HG03342 (cell line): ENCODE measurements at regions not wholly inside any gene's neighbourhood (a gene's known extent, or its start where the extent isn't known, plus 50 kb on each side); places are given as distances from the start of the nearest gene placed in this dataset.

Experiments used
- ATAC-seq: cut with Tn5 transposase; IDR thresholded peaks from one replicate; pipeline ENCODE4 v1.9.1; 2021; ENCODE audit warnings: mild to moderate bottlenecking, moderate library complexity; ENCODE audit not compliant: unreplicated experiment

GRCh38 chr10:16348891-16349290, 87.9 kb upstream of the PTER start:
- no peak for ATAC-seq

- no peak for ATAC-seq
Observed at GRCh38 chr10:16352146-16352545, 84.7 kb upstream of the PTER start.

GRCh38 chr10:16360001-16360400, 76.8 kb upstream of the PTER start:
- no peak for ATAC-seq

GRCh38 chr10:16360425-16360824, 76.4 kb upstream of the PTER start:
- ATAC-seq, result no peak

- ATAC-seq, result no peak
Observed at GRCh38 chr10:16361086-16361485, 75.7 kb upstream of the PTER start.

GRCh38 chr10:16363741-16364140, 73.1 kb upstream of the PTER start:
- ATAC-seq, result no peak

- ATAC-seq, result no peak
Observed at GRCh38 chr10:16367621-16368292, 69.1 kb upstream of the PTER start.

GRCh38 chr10:16381083-16381482, 55.7 kb upstream of the PTER start:
- peak; percentile 87 for ATAC-seq

GRCh38 chr10:16384021-16384420, 52.8 kb upstream of the PTER start:
- no peak for ATAC-seq

- ATAC-seq, result no peak
Observed at GRCh38 chr10:16386855-16387254, 50.0 kb upstream of the PTER start.
